Prostate gland (tissue), 2 donors: ENCODE measurements at regions not wholly inside any gene's neighbourhood (a gene's known extent, or its start where the extent isn't known, plus 50 kb on each side); places are given as distances from the start of the nearest gene placed in this dataset.

Experiments used
- DNase-seq: peaks from one replicate; pipeline ENCODE4 v3.0.0-alpha.2; 2019; ENCODE audit warnings: low spot score
- H3K27ac ChIP-seq, 2 donors: fragments of 200-600 bp; sonication (generic); 2 replicates each; pipeline ENCODE4 v1.5.1; 2017 to 2019
- H3K27me3 ChIP-seq: fragments of 200-600 bp; sonication (generic); replicated peaks from 2 replicates; pipeline ENCODE4 v1.5.1; 2019; ENCODE audit not compliant: insufficient read depth
- H3K36me3 ChIP-seq, 2 donors: fragments of 200-600 bp; sonication (generic); 1 replicate in 1 of 2; 2 replicates in 1 of 2; pipeline versions ENCODE4 v1.5.1 to v1.8.1; 2017 to 2019
- H3K4me1 ChIP-seq: fragments of 200-600 bp; sonication (generic); replicated peaks from 2 replicates; pipeline ENCODE4 v1.5.1; 2019
- H3K4me3 ChIP-seq, 2 donors: fragments of 200-600 bp; sonication (generic); 2 replicates each; pipeline ENCODE4 v1.5.1; 2017 to 2019
- H3K9me3 ChIP-seq: fragments of 200-600 bp; sonication (generic); 2 replicates; pipeline ENCODE4 v1.5.1; 2017
- CTCF ChIP-seq, 4 experiments: fragments of 200-600 bp in 2 of 4; fragments of 450-650 bp in 2 of 4; sonication (generic) in 2 of 4; IDR thresholded peaks; 1 replicate in 3 of 4; 2 replicates in 1 of 4; pipeline ENCODE4 v1.5.1; 2016 to 2019; ENCODE audit warnings: antibody characterized with exemption in 4 of 4, mild to moderate bottlenecking in 2 of 4, moderate library complexity in 2 of 4
- POLR2A ChIP-seq: fragments of 450-650 bp; IDR thresholded peaks from one replicate; pipeline ENCODE4 v1.6.1; 2016; ENCODE audit warnings: antibody characterized with exemption, mild to moderate bottlenecking
- POLR2AphosphoS5 ChIP-seq: sonication (generic); formaldehyde crosslinking; IDR thresholded peaks from one replicate; pipeline ENCODE4 v1.6.1; 2017; ENCODE audit warnings: antibody characterized with exemption
- WGBS: methylation state at CpG from one replicate; pipeline ENCODE4 v1.1.5; 2018; 5-methylcytosine and 5-hydroxymethylcytosine counted together
- intact Hi-C: fragments of 100-400 bp; cut with DNase I; formaldehyde crosslinking; loops from one replicate; pipeline ENCODE4 v1.14.2; 2022

- no peak overlapping the region for H3K27ac ChIP-seq
- WGBS, result 52% methylated on average over 3 of the region's 3 CpGs
- no peak for TF ChIP-seq POLR2A
- TF ChIP-seq CTCF (IDR thresholded peaks at IDR 0.05), result no peak
- TF ChIP-seq POLR2AphosphoS5, result no peak
Observed at GRCh38 chr12:115801871-115802270, 475.6 kb downstream of the MED13L start.

GRCh38 chr12:115799610-115800009, 477.9 kb downstream of the MED13L start:
- 97% methylated on average over 4 of the region's 4 CpGs for WGBS
- Histone ChIP-seq H3K4me3 (no peak overlapping the region), H3K27me3 (no peaks in the 10 kb centered on the region), H3K9me3 (no peaks in the 10 kb centered on the region), H3K36me3 (no peaks in the 10 kb centered on the region), H3K27ac (no peak overlapping the region), H3K4me1 (no peaks in the 10 kb centered on the region)
- TF ChIP-seq CTCF (IDR thresholded peaks at IDR 0.05), result no peak
- TF ChIP-seq POLR2A, result no peak
- no peak for TF ChIP-seq POLR2AphosphoS5
- intact Hi-C loops, result no loop called here
- no peak for DNase-seq

More at GRCh38 chr12:115801871-115802270, 475.6 kb downstream of the MED13L start:
- Histone ChIP-seq H3K27me3 (no peaks in the 10 kb centered on the region), H3K4me1 (no peaks in the 10 kb centered on the region), H3K9me3 (no peaks in the 10 kb centered on the region), H3K36me3 (no peaks in the 10 kb centered on the region), H3K4me3 (no peak overlapping the region)
- DNase-seq, result no peak
- intact Hi-C loops, result no loop called here

DNA sequence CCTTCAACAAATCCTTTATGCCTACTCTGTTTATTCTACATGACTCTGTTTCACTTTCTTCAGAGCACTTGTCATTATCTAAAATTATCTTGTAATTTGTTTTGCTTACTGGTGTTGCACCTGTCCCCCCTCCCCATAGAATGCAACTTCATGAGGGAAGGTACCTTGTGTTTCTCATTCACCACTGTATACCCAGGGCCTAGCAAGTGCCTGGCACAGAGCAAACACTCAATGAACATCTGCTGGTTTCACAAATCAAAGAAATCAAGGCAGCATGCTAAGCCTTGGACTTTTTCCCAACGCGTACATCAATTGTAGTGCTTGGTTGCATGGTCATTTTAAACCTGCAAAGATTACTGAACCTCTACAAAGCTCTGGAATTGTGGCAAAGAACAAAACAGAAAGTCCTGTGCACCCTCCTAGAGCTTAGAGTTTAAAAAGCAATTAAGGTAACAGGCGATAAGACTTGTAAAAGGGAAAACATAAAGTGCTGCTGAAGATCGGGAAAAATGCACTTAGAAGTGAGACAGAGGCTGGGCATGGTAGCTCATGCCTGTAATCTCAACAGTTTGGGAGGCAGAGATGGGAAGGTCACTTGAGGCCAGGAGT, 479.1 kb downstream of the MED13L start:
- no peak overlapping the region for H3K4me3 ChIP-seq
- WGBS, result 70% methylated on average over 4 of the region's 4 CpGs
- H3K9me3 ChIP-seq, result no peaks in the 10 kb centered on the region
- H3K4me1 ChIP-seq, result no peaks in the 10 kb centered on the region
- intact Hi-C loops, result no loop called here
- no peaks in the 10 kb centered on the region for H3K27me3 ChIP-seq
- no peak overlapping the region for H3K27ac ChIP-seq
- H3K36me3 ChIP-seq, result no peaks in the 10 kb centered on the region
- DNase-seq, result no peak
- TF ChIP-seq POLR2A (no peak), POLR2AphosphoS5 (no peak), CTCF (IDR thresholded peaks at IDR 0.05) (no peak)

GRCh38 chr12:115794659-115795081, 482.8 kb downstream of the MED13L start:
- no peak for DNase-seq
- Histone ChIP-seq H3K4me3 (no peak overlapping the region), H3K9me3 (no peaks in the 10 kb centered on the region), H3K4me1 (no peaks in the 10 kb centered on the region), H3K27ac (no peak overlapping the region), H3K36me3 (no peaks in the 10 kb centered on the region), H3K27me3 (no peaks in the 10 kb centered on the region)
- WGBS, result 83% methylated on average over 6 of the region's 6 CpGs
- TF ChIP-seq POLR2A (no peak), CTCF (IDR thresholded peaks at IDR 0.05) (peak in 1 of 4 experiments; percentile 28)
- intact Hi-C loops, result no loop called here

DNA sequence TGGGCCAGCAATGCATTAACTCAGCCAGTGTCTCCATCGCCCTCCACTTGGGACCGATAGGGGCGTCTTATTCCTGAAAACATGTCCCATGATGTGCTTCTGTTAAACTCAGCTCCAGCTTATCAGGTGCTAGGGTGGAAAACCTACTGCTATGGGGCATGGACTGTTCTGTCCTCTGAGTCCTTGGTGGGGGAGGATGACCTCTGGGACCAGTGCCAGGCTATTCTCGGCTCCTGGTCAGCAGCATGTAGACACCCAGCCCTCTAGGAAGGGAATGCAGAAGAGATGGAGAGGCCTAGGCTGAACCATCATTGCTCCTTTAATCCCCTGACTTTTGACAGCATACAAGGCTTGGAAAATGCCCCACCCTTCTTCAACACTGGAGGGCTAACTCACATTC, 486.2 kb downstream of the MED13L start:
- H3K9me3 ChIP-seq, result no peaks in the 10 kb centered on the region
- no peak overlapping the region for H3K4me3 ChIP-seq
- DNase-seq, result no peak
- no peaks in the 10 kb centered on the region for H3K4me1 ChIP-seq
- intact Hi-C loops, result no loop called here
- no peaks in the 10 kb centered on the region for H3K27me3 ChIP-seq
- 82% methylated on average over 4 of the region's 4 CpGs for WGBS
- TF ChIP-seq POLR2AphosphoS5, result no peak
- TF ChIP-seq CTCF (IDR thresholded peaks at IDR 0.05), result no peak
- TF ChIP-seq POLR2A, result no peak
- H3K36me3 ChIP-seq, result no peaks in the 10 kb centered on the region
- no peak overlapping the region for H3K27ac ChIP-seq
